HepG2 (cell line): ENCODE measurements at regions not wholly inside any gene's neighbourhood (a gene's known extent, or its start where the extent isn't known, plus 50 kb on each side); places are given as distances from the start of the nearest gene placed in this dataset.

Experiments
- ATAC-seq: fragments of 200-7000 bp; cut with Tn5 transposase; 3 replicates; pipeline ENCODE4 v1.9.1; 2020; ENCODE audit warnings: mild to moderate bottlenecking, moderate library complexity
- BruUV-seq: library from RNA; stranded (reverse); fragments of 400-500 nt; replicated peaks from 2 replicates; lab custom pipeline; 2021; lab: Mats Ljungman, UMichigan
- CTCF ChIA-PET: fragments of 300-600 bp; formaldehyde crosslinking; extraction: SDS; loops from one replicate; lab custom pipeline; 2021; ENCODE audit warnings: low total read pairs, inconsistent platforms, low intra/inter-chr PET ratio; lab: Yijun Ruan, JAX
- POLR2A ChIA-PET: fragments of 350-600 bp; sonication (Branson Sonifier 250); formaldehyde crosslinking; loops from one replicate; lab custom pipeline; 2020; ENCODE audit warnings: antibody characterized with exemption, inconsistent platforms; lab: Yijun Ruan, JAX
- DNase-seq: peaks from one replicate; pipeline ENCODE4 v3.0.0-alpha.2; 2015; ENCODE audit warnings: low spot score
- FAIRE-seq: peaks from 3 replicates; lab custom pipeline; 2011; peaks lifted over from hg19 to GRCh38; lab: Jason Lieb, UNC
- H2AFZ ChIP-seq: one replicate; pipeline ENCODE4 v1.6.1; 2011; ENCODE audit warnings: low read length, inconsistent platforms
- H3K27ac ChIP-seq: fragments of 300-600 bp; 3 replicates; pipeline ENCODE4 v1.8.0; 2011; ENCODE audit warnings: mixed run types, mild to moderate bottlenecking, mixed read lengths, low read length, inconsistent platforms; ENCODE audit not compliant: insufficient read depth; ENCODE audit errors: extremely low read length
- H3K27me3 ChIP-seq, 2 experiments: fragments of 200-600 bp in 1 of 2; 2 replicates in 1 of 2; 3 replicates in 1 of 2; pipeline versions ENCODE4 v1.6.0 to v1.8.0; 2011; ENCODE audit warnings: low read length in 2 of 2, mild to moderate bottlenecking in 2 of 2, moderate library complexity in 2 of 2, inconsistent platforms in 1 of 2; ENCODE audit not compliant: insufficient read depth in 2 of 2, control insufficient read depth in 1 of 2
- H3K36me3 ChIP-seq, 2 experiments: fragments of 200-600 bp in 1 of 2; replicated peaks in 1 of 2; 2 replicates in 1 of 2; 3 replicates in 1 of 2; pipeline versions ENCODE4 v1.5.1 to v1.8.0; 2011; ENCODE audit warnings: low read length in 2 of 2, inconsistent platforms in 1 of 2; ENCODE audit not compliant: insufficient read depth in 2 of 2, control insufficient read depth in 1 of 2
- H3K4me1 ChIP-seq: 2 replicates; pipeline ENCODE4 v1.5.1; 2012; ENCODE audit warnings: low read length, inconsistent platforms; ENCODE audit not compliant: insufficient read depth
- H3K4me2 ChIP-seq: 2 replicates; pipeline ENCODE4 v1.6.0; 2011; ENCODE audit warnings: low read depth, low read length, inconsistent platforms
- H3K4me3 ChIP-seq, 3 experiments: fragments of 200-600 bp in 1 of 3; sonication (generic), shearing (Covaris generic) in 1 of 3; replicated peaks in 1 of 3; 2 replicates each; pipeline ENCODE4 v1.5.1; 2011 to 2016; ENCODE audit warnings: low read length in 3 of 3, inconsistent platforms in 2 of 3, low read depth in 2 of 3, mild to moderate bottlenecking in 2 of 3, control low read depth in 1 of 3, mixed read lengths in 1 of 3; ENCODE audit not compliant: insufficient read depth in 1 of 3
- H3K79me2 ChIP-seq: one replicate; pipeline ENCODE4 v1.6.1; 2011; ENCODE audit warnings: low read length, inconsistent platforms; ENCODE audit not compliant: insufficient read depth
- H3K9ac ChIP-seq: 2 replicates; pipeline ENCODE4 v1.6.0; 2011; ENCODE audit warnings: mild to moderate bottlenecking, low read depth, low read length, inconsistent platforms; ENCODE audit not compliant: insufficient read depth
- H3K9me3 ChIP-seq: 2 replicates; pipeline ENCODE4 v1.5.1; 2012; ENCODE audit warnings: mild to moderate bottlenecking, low read length
- H4K20me1 ChIP-seq: 2 replicates; pipeline ENCODE4 v1.6.0; 2011; ENCODE audit warnings: inconsistent platforms, mild to moderate bottlenecking, low read length, moderate library complexity; ENCODE audit not compliant: insufficient read depth
- CREB1 ChIP-seq, 2 experiments: fragments of 450-650 bp in 1 of 2; IDR thresholded peaks; 2 replicates each; pipeline ENCODE4 v1.6.1; 2016 to 2017; ENCODE audit warnings: control low read depth in 1 of 2, mild to moderate bottlenecking in 1 of 2, missing compliant biosample characterization in 1 of 2, missing genetic modification characterization in 1 of 2
- HNF1B ChIP-seq: sonication (generic); formaldehyde crosslinking; IDR thresholded peaks from 2 replicates; pipeline ENCODE4 v1.5.1; 2020; ENCODE audit warnings: mild to moderate bottlenecking, moderate library complexity, missing genetic modification reagents
- KMT2A ChIP-seq: sonication (generic); formaldehyde crosslinking; IDR thresholded peaks from 2 replicates; pipeline ENCODE4 v1.4.0; 2020; ENCODE audit warnings: missing genetic modification reagents
- MEF2D ChIP-seq: sonication (generic); formaldehyde crosslinking; IDR thresholded peaks from 2 replicates; pipeline ENCODE4 v1.5.1; 2020; ENCODE audit warnings: mild to moderate bottlenecking, missing genetic modification reagents
- NFATC3 ChIP-seq: sonication (generic); formaldehyde crosslinking; IDR thresholded peaks from 2 replicates; pipeline ENCODE4 v1.5.1; 2020; ENCODE audit warnings: mild to moderate bottlenecking, missing genetic modification reagents
- RERE ChIP-seq: IDR thresholded peaks from 2 replicates; pipeline ENCODE4 v1.6.1; 2016; ENCODE audit warnings: low read depth, missing genetic modification reagents, missing compliant biosample characterization
- ZNF382 ChIP-seq: sonication (generic); formaldehyde crosslinking; IDR thresholded peaks from 2 replicates; pipeline ENCODE4 v1.5.0; 2020; ENCODE audit warnings: missing genetic modification reagents, mild to moderate bottlenecking, borderline replicate concordance
- ZNF747 ChIP-seq: sonication (generic); formaldehyde crosslinking; IDR thresholded peaks from 2 replicates; pipeline ENCODE4 v1.8.1; 2023; ENCODE audit warnings: missing genetic modification reagents, mild to moderate bottlenecking, borderline replicate concordance
- ZNF777 ChIP-seq: sonication (generic); formaldehyde crosslinking; IDR thresholded peaks from 2 replicates; pipeline ENCODE4 v1.4.0; 2020; ENCODE audit warnings: missing genetic modification reagents
- WGBS: methylation state at CpG from one replicate; pipeline ENCODE4 v1.1.6; 2017; ENCODE audit warnings: low lambda C conversion rate; 5-methylcytosine and 5-hydroxymethylcytosine counted together
- in situ Hi-C: cut with HindIII; loops from 2 replicates; pipeline ENCODE4 v1.10.0; 2017; ENCODE audit warnings: low pct_unique_long_range_greater_than_20kb; ENCODE audit not compliant: extremely low pct_ligation_motif_present
- intact Hi-C: fragments of 100-400 bp; cut with micrococcal nuclease; formaldehyde crosslinking; loops from one replicate; pipeline ENCODE4 v1.10.0; 2022; ENCODE audit not compliant: unreplicated experiment
- TF ChIP-seq, protein P1 (sequence below): sonication (generic); formaldehyde crosslinking; IDR thresholded peaks from 2 replicates; pipeline ENCODE4 v1.4.0; 2020; ENCODE audit warnings: missing genetic modification reagents, mild to moderate bottlenecking, borderline replicate concordance

DNA sequence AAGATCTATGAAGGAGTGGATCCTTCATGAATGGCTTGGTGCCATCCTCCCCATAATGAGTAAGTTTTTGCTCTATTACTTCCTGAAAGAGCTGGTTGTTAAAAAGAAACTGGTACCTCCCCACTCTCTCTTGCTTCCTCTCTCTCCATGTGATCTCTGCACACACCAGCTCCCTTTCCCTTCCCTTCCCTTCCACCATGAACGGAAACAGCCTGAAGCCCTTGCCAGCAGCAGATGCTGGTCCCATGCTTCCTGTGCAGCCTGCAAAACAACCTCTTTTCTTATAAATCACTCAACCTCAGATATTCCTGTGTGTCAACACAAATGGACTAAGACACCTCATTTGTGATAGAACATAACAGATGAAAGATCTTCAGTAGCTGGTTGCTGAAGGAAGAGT lies 303.5 kb upstream of the ACVR2A start:
- 6% methylated on average over 1 of the region's 1 CpG for WGBS
- Histone ChIP-seq H3K9me3 (no peaks in the 10 kb centered on the region), H3K27ac (no peak overlapping the region), H3K4me3 (no peak overlapping the region), H3K4me2 (no peak overlapping the region), H3K27me3 (no peaks in the 10 kb centered on the region), H3K9ac (no peak overlapping the region), H4K20me1 (no peaks in the 10 kb centered on the region), H3K79me2 (no peaks in the 10 kb centered on the region), H2AFZ (no peak overlapping the region), H3K4me1 (no peaks in the 10 kb centered on the region), H3K36me3 (no peaks in the 10 kb centered on the region)
- ChIA-PET CTCF (no interaction called here), POLR2A (no interaction called here)
- FAIRE-seq (no peak), ATAC-seq (no peak), DNase-seq (no peak)
- in situ Hi-C loops (no loop called here), intact Hi-C loops (no loop called here)
- TF ChIP-seq ZNF382 (no peak), RERE (CRISPR knock-in tag) (no peak), MEF2D (CRISPR knock-in tag) (no peak), KMT2A (CRISPR knock-in tag) (no peak), ZNF747 (CRISPR knock-in tag) (no peak), ZNF777 (CRISPR knock-in tag) (no peak), HNF1B (CRISPR knock-in tag) (no peak), CREB1 (IDR thresholded peaks at IDR 0.05) (no peak), CREB1 (CRISPR knock-in tag; IDR thresholded peaks at IDR 0.05) (no peak), NFATC3 (CRISPR knock-in tag) (no peak)
- TF ChIP-seq, protein P1, sequence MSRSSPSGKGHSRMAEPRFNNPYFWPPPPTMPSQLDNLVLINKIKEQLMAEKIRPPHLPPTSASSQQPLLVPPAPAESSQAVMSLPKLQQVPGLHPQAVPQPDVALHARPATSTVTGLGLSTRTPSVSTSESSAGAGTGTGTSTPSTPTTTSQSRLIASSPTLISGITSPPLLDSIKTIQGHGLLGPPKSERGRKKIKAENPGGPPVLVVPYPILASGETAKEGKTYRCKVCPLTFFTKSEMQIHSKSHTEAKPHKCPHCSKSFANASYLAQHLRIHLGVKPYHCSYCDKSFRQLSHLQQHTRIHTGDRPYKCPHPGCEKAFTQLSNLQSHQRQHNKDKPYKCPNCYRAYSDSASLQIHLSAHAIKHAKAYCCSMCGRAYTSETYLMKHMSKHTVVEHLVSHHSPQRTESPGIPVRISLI, result no peak
- BruUV-seq, result no TSS peak
